GM23338 (cell line): ENCODE measurements at regions not wholly inside any gene's neighbourhood (a gene's known extent, or its start where the extent isn't known, plus 50 kb on each side); places are given as distances from the start of the nearest gene placed in this dataset.
A peak's percentile ranks its signal among the peaks of the same experiment; 100 is the strongest.
"Not testable (repeated sequence)": the region's sequence is repeated elsewhere in the genome, so short reads cannot be mapped to it uniquely, and the experiment has no call there.

Experiments used
- ATAC-seq: fragments of 200-7000 bp; cut with Tn5 transposase; 3 replicates; pipeline ENCODE4 v1.9.1; 2020
- DNase-seq: peaks from one replicate; pipeline ENCODE4 v3.0.0-alpha.2; 2015; ENCODE audit warnings: low spot score
- H2AFZ ChIP-seq: fragments of 200-600 bp; sonication (generic); 2 replicates; pipeline ENCODE4 v1.8.0; 2016; ENCODE audit warnings: antibody characterized with exemption, mild to moderate bottlenecking, moderate library complexity
- H3F3A ChIP-seq: fragments of 200-600 bp; sonication (generic); replicated peaks from 2 replicates; pipeline ENCODE4 v1.8.0; 2017; ENCODE audit warnings: antibody characterized with exemption, mixed run types, low read depth
- H3K27ac ChIP-seq: fragments of 200-600 bp; sonication (generic); 2 replicates; pipeline ENCODE4 v1.6.1; 2016; ENCODE audit warnings: low read depth
- H3K27me3 ChIP-seq: fragments of 200-600 bp; sonication (generic); 2 replicates; pipeline ENCODE4 v1.8.0; 2016; ENCODE audit warnings: mild to moderate bottlenecking, mixed run types, moderate library complexity; ENCODE audit not compliant: insufficient read depth
- H3K36me3 ChIP-seq: fragments of 200-600 bp; sonication (generic); 2 replicates; pipeline ENCODE4 v1.8.0; 2016; ENCODE audit warnings: mild to moderate bottlenecking; ENCODE audit not compliant: insufficient read depth
- H3K4me1 ChIP-seq: fragments of 200-600 bp; sonication (generic); 2 replicates; pipeline ENCODE4 v1.8.0; 2016; ENCODE audit warnings: mild to moderate bottlenecking, moderate library complexity; ENCODE audit not compliant: insufficient read depth
- H3K4me2 ChIP-seq: fragments of 200-600 bp; sonication (generic); 2 replicates; pipeline ENCODE4 v1.7.1; 2017; ENCODE audit warnings: mixed run types
- H3K4me3 ChIP-seq: fragments of 200-600 bp; sonication (generic); 2 replicates; pipeline ENCODE4 v1.6.1; 2016; ENCODE audit warnings: mixed run types
- H3K79me2 ChIP-seq: fragments of 200-600 bp; sonication (generic); replicated peaks from 2 replicates; pipeline ENCODE4 v1.8.0; 2017; ENCODE audit warnings: mild to moderate bottlenecking; ENCODE audit not compliant: insufficient read depth
- H3K9me2 ChIP-seq: fragments of 200-600 bp; sonication (generic); 2 replicates; pipeline ENCODE4 v1.8.0; 2017; ENCODE audit not compliant: insufficient read depth
- H4K20me1 ChIP-seq: fragments of 200-600 bp; sonication (generic); replicated peaks from 2 replicates; pipeline ENCODE4 v1.8.0; 2017; ENCODE audit warnings: mild to moderate bottlenecking; ENCODE audit not compliant: insufficient read depth
- H3K27ac Mint-ChIP-seq: 2 replicates; pipeline ENCODE4 v1.8.0; 2020; ENCODE audit warnings: inconsistent platforms, mild to moderate bottlenecking, moderate library complexity, mixed read lengths
- H3K27me3 Mint-ChIP-seq: 3 replicates; pipeline ENCODE4 v1.8.0; 2022; ENCODE audit warnings: low read depth, mild to moderate bottlenecking, moderate library complexity, mixed read lengths, inconsistent platforms; ENCODE audit not compliant: insufficient read depth, poor library complexity
- H3K36me3 Mint-ChIP-seq: 3 replicates; pipeline ENCODE4 v1.8.0; 2021; ENCODE audit warnings: low read depth, mild to moderate bottlenecking, inconsistent platforms, moderate library complexity, mixed read lengths
- H3K4me1 Mint-ChIP-seq: 3 replicates; pipeline ENCODE4 v1.8.0; 2020; ENCODE audit warnings: mild to moderate bottlenecking, inconsistent platforms, mixed read lengths
- H3K4me3 Mint-ChIP-seq: 3 replicates; pipeline ENCODE4 v1.8.0; 2021; ENCODE audit warnings: moderate library complexity, mild to moderate bottlenecking, inconsistent platforms, mixed read lengths
- H3K9me3 Mint-ChIP-seq: 3 replicates; pipeline ENCODE4 v1.8.0; 2020; ENCODE audit warnings: moderate library complexity, mild to moderate bottlenecking, inconsistent platforms, mixed read lengths
- CREB1 ChIP-seq: fragments of 250-450 bp; sonication (Bioruptor Pico); IDR thresholded peaks from 2 replicates; pipeline ENCODE4 v1.5.0; 2020; ENCODE audit warnings: low read depth, mild to moderate bottlenecking, moderate library complexity
- ETS1 ChIP-seq: IDR thresholded peaks from 2 replicates; pipeline ENCODE4 v1.6.1; 2016; ENCODE audit warnings: antibody characterized with exemption
- EZH2 ChIP-seq: fragments of 200-600 bp; sonication (generic); IDR thresholded peaks from one replicate; pipeline ENCODE4 v1.8.0; 2017; ENCODE audit warnings: antibody characterized with exemption, mild to moderate bottlenecking, low read depth; ENCODE audit not compliant: unreplicated experiment
- JUNB ChIP-seq: IDR thresholded peaks from one replicate; pipeline ENCODE4 v1.6.1; 2016; ENCODE audit warnings: antibody characterized with exemption; ENCODE audit not compliant: unreplicated experiment
- NANOG ChIP-seq: IDR thresholded peaks from 2 replicates; pipeline ENCODE4 v1.6.1; 2016; ENCODE audit warnings: antibody characterized with exemption, borderline replicate concordance
- ZNF114 ChIP-seq: fragments of 250-450 bp; sonication (Bioruptor Pico); IDR thresholded peaks from 2 replicates; pipeline ENCODE4 v1.5.0; 2020; ENCODE audit warnings: mild to moderate bottlenecking, moderate library complexity
- ZNF331 ChIP-seq: fragments of 250-450 bp; sonication (Bioruptor Pico); IDR thresholded peaks from 2 replicates; pipeline ENCODE4 v1.5.0; 2020; ENCODE audit warnings: low read depth, mild to moderate bottlenecking, moderate library complexity

- not testable (repeated sequence) for H3K27ac ChIP-seq, H3K4me3 ChIP-seq, H3K27me3 ChIP-seq, H3K9me3 Mint-ChIP-seq, H3K4me1 ChIP-seq, H3K4me3 Mint-ChIP-seq, H3K27ac Mint-ChIP-seq, H3K4me1 Mint-ChIP-seq, H3K36me3 Mint-ChIP-seq, H3K4me2 ChIP-seq, H3K36me3 ChIP-seq, H3K79me2 ChIP-seq, H3K9me2 ChIP-seq, H3F3A ChIP-seq, ATAC-seq, DNase-seq, H2AFZ ChIP-seq, H4K20me1 ChIP-seq, H3K27me3 Mint-ChIP-seq
Measured at GRCh38 chr11:89654669-89655068, 55.4 kb upstream of the TRIM77 start.

- not testable (repeated sequence) for H3K4me1 Mint-ChIP-seq, H3F3A ChIP-seq, H3K4me2 ChIP-seq, H3K27me3 Mint-ChIP-seq, H3K9me3 Mint-ChIP-seq, H3K36me3 ChIP-seq, DNase-seq, H2AFZ ChIP-seq, H3K27ac Mint-ChIP-seq, H3K27ac ChIP-seq, H3K4me3 ChIP-seq, ATAC-seq, H3K4me3 Mint-ChIP-seq, H3K79me2 ChIP-seq, H3K27me3 ChIP-seq, H3K36me3 Mint-ChIP-seq, H4K20me1 ChIP-seq, H3K9me2 ChIP-seq
- peaks cover 20% of the 10 kb centered on the region for H3K4me1 ChIP-seq
Measured at GRCh38 chr11:89658767-89659166, 51.3 kb upstream of the TRIM77 start.

GRCh38 chr11:89659414-89659813, 50.7 kb upstream of the TRIM77 start:
- not testable (repeated sequence) for H3F3A ChIP-seq, H3K4me3 ChIP-seq, ATAC-seq, H3K27me3 Mint-ChIP-seq, H3K9me3 Mint-ChIP-seq, H3K4me3 Mint-ChIP-seq, H2AFZ ChIP-seq, H3K27ac Mint-ChIP-seq, H3K4me1 Mint-ChIP-seq, DNase-seq, H3K27me3 ChIP-seq, H3K9me2 ChIP-seq, H3K36me3 ChIP-seq, H3K36me3 Mint-ChIP-seq, H3K79me2 ChIP-seq, H3K27ac ChIP-seq, H3K4me2 ChIP-seq, H4K20me1 ChIP-seq
- peaks cover 20% of the 10 kb centered on the region for H3K4me1 ChIP-seq

GRCh38 chr11:89660234-89660633, 49.9 kb upstream of the TRIM77 start:
- no peaks in the 10 kb centered on the region for H3K9me3 Mint-ChIP-seq
- H3K4me1 ChIP-seq = peaks cover 20% of the 10 kb centered on the region
- no peak overlapping the region for H3K27ac Mint-ChIP-seq
- no peak for TF ChIP-seq JUNB
- no peak for TF ChIP-seq EZH2
- TF ChIP-seq ZNF114 (CRISPR knock-in tag) = no peak
- 0 out of 2 replicates have a peak, but pooled peaks have one; percentile 9 for TF ChIP-seq NANOG
- TF ChIP-seq CREB1 (CRISPR knock-in tag) = no peak
- no peak for TF ChIP-seq ETS1
- no peak for TF ChIP-seq ZNF331 (CRISPR knock-in tag)

More at GRCh38 chr11:89660234-89660633, 49.9 kb upstream of the TRIM77 start:
- ATAC-seq (peak; percentile 82), DNase-seq (peak; percentile 69)
- H3K4me3 ChIP-seq = no peak overlapping the region
- H3K27me3 ChIP-seq = no peaks in the 10 kb centered on the region
- H4K20me1 ChIP-seq = no peaks in the 10 kb centered on the region
- no peak overlapping the region for H3K27ac ChIP-seq
- H3K4me2 ChIP-seq = no peak overlapping the region
- no peaks in the 10 kb centered on the region for H3K36me3 Mint-ChIP-seq
- no peaks in the 10 kb centered on the region; the same call in 2 of the 3 replicates for H3K4me1 Mint-ChIP-seq
- H3K36me3 ChIP-seq = no peaks in the 10 kb centered on the region
- H3K9me2 ChIP-seq = no peaks in the 10 kb centered on the region
- no peak overlapping the region for H2AFZ ChIP-seq
- no peaks in the 10 kb centered on the region for H3K79me2 ChIP-seq
- no peaks in the 10 kb centered on the region for H3F3A ChIP-seq
- H3K4me3 Mint-ChIP-seq = no peak overlapping the region
- H3K27me3 Mint-ChIP-seq = no peaks in the 10 kb centered on the region
